H1 (cell line): ENCODE measurements at regions not wholly inside any gene's neighbourhood (a gene's known extent, or its start where the extent isn't known, plus 50 kb on each side); places are given as distances from the start of the nearest gene placed in this dataset.

ENCODE experiments used
- CTCF ChIA-PET: fragments of 300-600 bp; sonication (Branson Sonifier 250); formaldehyde crosslinking; loops from one replicate; lab custom pipeline; 2021; ENCODE audit not compliant: partially characterized antibody; lab: Charles Lee
- POLR2A ChIA-PET: fragments of 300-600 bp; sonication (Branson Sonifier 250); formaldehyde crosslinking; loops from one replicate; lab custom pipeline; 2021; ENCODE audit warnings: inconsistent platforms; ENCODE audit not compliant: partially characterized antibody; lab: Charles Lee
- DNase-seq, 2 experiments: peaks; one replicate each; pipeline versions ENCODE4 v3.0.0 to v3.0.0-alpha.2; 2010 to 2022; ENCODE audit warnings: low spot score in 2 of 2, low read depth in 1 of 2, mixed read lengths in 1 of 2
- FAIRE-seq: peaks from 2 replicates; lab custom pipeline; 2011; peaks lifted over from hg19 to GRCh38; lab: Jason Lieb, UNC
- H2AFZ ChIP-seq: 2 replicates; pipeline ENCODE4 v1.8.1; 2012; ENCODE audit warnings: low read length, inconsistent platforms
- H2AK5ac ChIP-seq: 2 replicates; pipeline ENCODE4 v1.6.1; 2013; ENCODE audit warnings: low read depth, low read length
- H2BK120ac ChIP-seq: replicated peaks from 2 replicates; pipeline ENCODE3; 2013; ENCODE audit warnings: low read depth, low read length, inconsistent platforms
- H2BK12ac ChIP-seq: 2 replicates; pipeline ENCODE4 v1.6.1; 2013; ENCODE audit warnings: low read depth, low read length
- H2BK15ac ChIP-seq: 2 replicates; pipeline ENCODE4 v1.6.1; 2013; ENCODE audit warnings: low read length
- H2BK20ac ChIP-seq: 2 replicates; pipeline ENCODE4 v1.6.1; 2013; ENCODE audit warnings: low read length
- H2BK5ac ChIP-seq: 2 replicates; pipeline ENCODE4 v1.6.1; 2013; ENCODE audit warnings: low read depth, low read length
- H3K14ac ChIP-seq: 2 replicates; pipeline ENCODE4 v1.6.1; 2013; ENCODE audit warnings: inconsistent platforms; ENCODE audit not compliant: insufficient read length
- H3K18ac ChIP-seq: 2 replicates; pipeline ENCODE4 v1.6.1; 2013; ENCODE audit warnings: low read length; ENCODE audit errors: extremely low read depth
- H3K23ac ChIP-seq: 2 replicates; pipeline ENCODE4 v1.6.1; 2013; ENCODE audit warnings: inconsistent platforms; ENCODE audit not compliant: insufficient read length
- H3K23me2 ChIP-seq: 2 replicates; pipeline ENCODE4 v1.6.1; 2013; ENCODE audit warnings: low read depth, low read length
- H3K27ac ChIP-seq: 2 replicates; pipeline ENCODE4 v1.6.1; 2011; ENCODE audit warnings: low read depth, low read length, inconsistent platforms
- H3K27me3 ChIP-seq, 4 experiments: replicated peaks in 1 of 4; 1 replicate in 1 of 4; 2 replicates in 3 of 4; pipeline versions ENCODE4 v1.6.1 to v1.8.1; 2011 to 2013; ENCODE audit warnings: low read length in 3 of 4, mild to moderate bottlenecking in 3 of 4, inconsistent platforms in 2 of 4, mixed read lengths in 2 of 4, moderate library complexity in 1 of 4; ENCODE audit not compliant: control insufficient read depth in 3 of 4, insufficient read depth in 3 of 4; ENCODE audit errors: extremely low read depth in 1 of 4
- H3K36me3 ChIP-seq, 4 experiments: 2 replicates each; pipeline versions ENCODE4 v1.6.1 to v1.8.1; 2011 to 2013; ENCODE audit warnings: mild to moderate bottlenecking in 4 of 4, low read length in 3 of 4, moderate library complexity in 2 of 4, control low read depth in 1 of 4, inconsistent platforms in 1 of 4; ENCODE audit not compliant: insufficient read depth in 4 of 4, control insufficient read depth in 2 of 4
- H3K4ac ChIP-seq: replicated peaks from 2 replicates; pipeline ENCODE3; 2013; ENCODE audit warnings: low read length, low read depth, mixed read lengths, inconsistent platforms; ENCODE audit not compliant: insufficient read length
- H3K4me1 ChIP-seq, 4 experiments: replicated peaks in 1 of 4; 1 replicate in 1 of 4; 2 replicates in 3 of 4; pipeline versions ENCODE4 v1.6.1 to v1.8.1; 2011 to 2013; ENCODE audit warnings: low read length in 3 of 4, inconsistent platforms in 2 of 4, mixed read lengths in 1 of 4; ENCODE audit not compliant: insufficient read depth in 4 of 4, control insufficient read depth in 3 of 4
- H3K4me2 ChIP-seq, 2 experiments: 2 replicates each; pipeline versions ENCODE4 v1.6.1 to v1.8.1; 2011 to 2013; ENCODE audit warnings: low read depth in 2 of 2, low read length in 2 of 2, control low read depth in 1 of 2, inconsistent platforms in 1 of 2, mild to moderate bottlenecking in 1 of 2; ENCODE audit not compliant: insufficient read depth in 1 of 2
- H3K4me3 ChIP-seq, 4 experiments: fragments of 200-600, 300-600 bp in 1 of 4; sonication (generic), shearing (Covaris generic), sonication (Bioruptor Twin) in 1 of 4; 2 replicates each; pipeline versions ENCODE4 v1.5.1 to v1.8.1; 2011 to 2016; ENCODE audit warnings: low read length in 4 of 4, low read depth in 3 of 4, control low read depth in 2 of 4, inconsistent platforms in 2 of 4, mild to moderate bottlenecking in 2 of 4, mixed read lengths in 1 of 4, moderate library complexity in 1 of 4; ENCODE audit not compliant: insufficient read depth in 2 of 4; ENCODE audit errors: extremely low read depth in 1 of 4
- H3K56ac ChIP-seq: replicated peaks from 2 replicates; pipeline ENCODE3; 2013; ENCODE audit warnings: low read depth, mild to moderate bottlenecking, mixed read lengths, low read length, inconsistent platforms; ENCODE audit not compliant: insufficient read length
- H3K79me1 ChIP-seq: 2 replicates; pipeline ENCODE4 v1.6.1; 2013; ENCODE audit warnings: low read depth, low read length, control low read depth
- H3K79me2 ChIP-seq, 2 experiments: 2 replicates each; pipeline versions ENCODE4 v1.6.1 to v1.8.1; 2012 to 2013; ENCODE audit warnings: low read length in 2 of 2, mild to moderate bottlenecking in 2 of 2, inconsistent platforms in 1 of 2; ENCODE audit not compliant: insufficient read depth in 2 of 2, control insufficient read depth in 1 of 2
- H3K9ac ChIP-seq, 4 experiments: replicated peaks in 1 of 4; 1 replicate in 1 of 4; 2 replicates in 3 of 4; pipeline versions ENCODE4 v1.6.1 to v1.8.1; 2011 to 2013; ENCODE audit warnings: low read depth in 3 of 4, low read length in 3 of 4, control low read depth in 2 of 4, mild to moderate bottlenecking in 2 of 4, moderate library complexity in 2 of 4, inconsistent platforms in 1 of 4; ENCODE audit errors: extremely low read depth in 1 of 4
- H3K9me3 ChIP-seq, 2 experiments: 2 replicates each; pipeline versions ENCODE4 v1.6.1 to v1.8.1; 2012 to 2013; ENCODE audit warnings: mild to moderate bottlenecking in 2 of 2, moderate library complexity in 2 of 2, control low read depth in 1 of 2, inconsistent platforms in 1 of 2, low read depth in 1 of 2, low read length in 1 of 2, mixed read lengths in 1 of 2; ENCODE audit not compliant: insufficient read depth in 2 of 2
- H4K20me1 ChIP-seq, 2 experiments: replicated peaks in 1 of 2; 2 replicates each; pipeline versions ENCODE3 to v1.8.1; 2011 to 2013; ENCODE audit warnings: inconsistent platforms in 2 of 2, low read length in 2 of 2, mild to moderate bottlenecking in 1 of 2; ENCODE audit not compliant: insufficient read depth in 2 of 2, control insufficient read depth in 1 of 2
- H4K5ac ChIP-seq: 2 replicates; pipeline ENCODE4 v1.6.1; 2013; ENCODE audit warnings: low read length, low read depth, mixed read lengths, inconsistent platforms; ENCODE audit not compliant: insufficient read length
- H4K8ac ChIP-seq: 2 replicates; pipeline ENCODE4 v1.8.0; 2013; ENCODE audit warnings: mild to moderate bottlenecking, moderate library complexity, low read length, inconsistent platforms; ENCODE audit not compliant: insufficient read depth; ENCODE audit errors: extremely low read depth
- H4K91ac ChIP-seq: replicated peaks from 2 replicates; pipeline ENCODE3; 2013; ENCODE audit warnings: low read length, mixed read lengths, inconsistent platforms; ENCODE audit not compliant: insufficient read length
- ATF3 ChIP-seq: IDR thresholded peaks from 2 replicates; pipeline ENCODE4 v1.6.1; 2011; ENCODE audit warnings: low read depth, mild to moderate bottlenecking, low read length; ENCODE audit not compliant: insufficient read depth
- CEBPB ChIP-seq: IDR thresholded peaks from 2 replicates; pipeline ENCODE4 v1.6.1; 2012; ENCODE audit warnings: low read depth, low read length
- CHD2 ChIP-seq: IDR thresholded peaks from 2 replicates; pipeline ENCODE4 v1.6.1; 2012; ENCODE audit warnings: low read length, improper control_type of control experiment
- CREB1 ChIP-seq: IDR thresholded peaks from 2 replicates; pipeline ENCODE4 v1.6.1; 2012; ENCODE audit warnings: inconsistent platforms
- CTBP2 ChIP-seq: IDR thresholded peaks from 2 replicates; pipeline ENCODE4 v1.7.0; 2011; ENCODE audit warnings: borderline replicate concordance, mild to moderate bottlenecking, moderate library complexity, mixed read lengths, low read length; ENCODE audit not compliant: insufficient read depth, insufficient read length
- EGR1 ChIP-seq: IDR thresholded peaks from 2 replicates; pipeline ENCODE4 v1.6.1; 2011; ENCODE audit warnings: low read depth, low read length, borderline replicate concordance
- EP300 ChIP-seq, 2 experiments: IDR thresholded peaks; 1 replicate in 1 of 2; 2 replicates in 1 of 2; pipeline ENCODE4 v1.6.1; 2011 to 2012; ENCODE audit warnings: low read depth in 2 of 2, low read length in 2 of 2, mild to moderate bottlenecking in 2 of 2, borderline replicate concordance in 1 of 2, inconsistent platforms in 1 of 2, moderate library complexity in 1 of 2
- EZH2 ChIP-seq: fragments of 200-600 bp; sonication (generic); IDR thresholded peaks from 2 replicates; pipeline ENCODE4 v1.7.1; 2012; ENCODE audit warnings: low read depth, mild to moderate bottlenecking, moderate library complexity, low read length, inconsistent platforms; ENCODE audit not compliant: severe bottlenecking
- HDAC2 ChIP-seq, 2 experiments: fragments of 300-600 bp in 1 of 2; sonication (generic) in 1 of 2; IDR thresholded peaks; 2 replicates each; pipeline ENCODE4 v1.6.1; 2011 to 2012; ENCODE audit warnings: low read depth in 2 of 2, low read length in 2 of 2, mild to moderate bottlenecking in 2 of 2, moderate library complexity in 2 of 2, borderline replicate concordance in 1 of 2, inconsistent platforms in 1 of 2
- RAD21 ChIP-seq, 2 experiments: IDR thresholded peaks in 1 of 2; conservative IDR thresholded peaks in 1 of 2; 2 replicates each; pipeline ENCODE4 v1.6.1; 2011; ENCODE audit warnings: low read depth in 2 of 2, low read length in 2 of 2, improper control_type of control experiment in 1 of 2, inconsistent platforms in 1 of 2, mild to moderate bottlenecking in 1 of 2, moderate library complexity in 1 of 2
- RFX5 ChIP-seq: IDR thresholded peaks from 2 replicates; pipeline ENCODE4 v1.6.1; 2011; ENCODE audit warnings: low read depth, low read length, improper control_type of control experiment, borderline replicate concordance
- SRF ChIP-seq: IDR thresholded peaks from 2 replicates; pipeline ENCODE4 v1.6.1; 2011; ENCODE audit warnings: mild to moderate bottlenecking, low read depth, low read length, moderate library complexity
- WGBS, 2 experiments: shearing (Covaris generic) in 1 of 2; methylation state at CpG; one replicate each; pipeline versions ENCODE4 v1.1.6 to v1.1.7; 2013 to 2015; ENCODE audit warnings: low lambda C conversion rate in 2 of 2, mixed read lengths in 2 of 2, inconsistent platforms in 1 of 2, low coverage in 1 of 2, missing lambda C conversion rate in 1 of 2; ENCODE audit not compliant: insufficient replicate concordance in 2 of 2, insufficient coverage in 1 of 2, insufficient read length in 1 of 2; ENCODE audit errors: extremely low coverage in 1 of 2, missing lambda C conversion rate in 1 of 2; 5-methylcytosine and 5-hydroxymethylcytosine counted together

DNA sequence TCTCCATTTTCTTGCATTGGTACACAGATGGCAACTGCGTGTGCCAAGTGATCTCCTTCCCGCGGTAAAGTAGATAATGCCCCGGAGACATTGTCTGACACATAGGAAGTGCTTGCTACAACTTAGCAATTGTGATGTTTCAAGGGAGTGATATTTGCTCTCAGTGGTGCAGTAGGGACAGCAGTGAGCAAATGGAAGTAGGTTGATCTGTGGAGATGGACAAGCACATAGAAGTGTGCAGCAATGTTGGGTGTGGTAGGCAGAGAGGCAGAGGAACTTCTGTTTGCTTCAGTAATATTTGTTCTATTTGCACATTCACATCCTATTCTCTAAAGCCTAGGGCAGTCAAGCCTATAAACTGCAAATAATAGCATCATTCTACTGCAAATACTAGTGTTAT, 846.7 kb upstream of the PRKX start:
- no peaks in the 10 kb centered on the region for H3K36me3 ChIP-seq
- ChIA-PET POLR2A (no interaction called here), CTCF (interaction anchor here (0.9 to 1.1 kb wide), 2 partner anchors 10 to 13 kb away, joined by 3 to 4 read pairs; no protein-coding TSS in a partner anchor)
- no peak overlapping the region for H3K4me3 ChIP-seq
- no peak overlapping the region for H2BK20ac ChIP-seq
- no peak overlapping the region for H3K18ac ChIP-seq
- H3K27ac ChIP-seq = no peak overlapping the region
- no peaks in the 10 kb centered on the region for H3K27me3 ChIP-seq
- H3K4me2 ChIP-seq = no peak overlapping the region
- H2BK5ac ChIP-seq = no peak overlapping the region
- no peaks in the 10 kb centered on the region for H3K4me1 ChIP-seq
- DNase-seq (no peak), FAIRE-seq (no peak)
- WGBS, 2 experiments = 95% methylated on average over 4 of the region's 4 CpGs; no CpG with 5 or more reads in 1 of the 2 experiments
- H2BK120ac ChIP-seq = no peak overlapping the region
- no peak overlapping the region for H2BK12ac ChIP-seq
- no peak overlapping the region for H3K56ac ChIP-seq
- H4K5ac ChIP-seq = no peak overlapping the region
- no peaks in the 10 kb centered on the region for H3K79me1 ChIP-seq
- TF ChIP-seq CHD2 (no peak), EZH2 (no peak), CTBP2 (no peak), CEBPB (no peak), ATF3 (no peak), HDAC2 (IDR thresholded peaks at IDR 0.05; ENCODE audit: borderline replicate concordance in 1 of 2, low read depth in 2 of 2, low read length in 2 of 2) (no peak), RFX5 (no peak), SRF (no peak), CREB1 (no peak), RAD21 (IDR thresholded peaks at IDR 0.05 in 1 of 2, conservative IDR thresholded peaks at IDR 0.05 in 1 of 2; ENCODE audit: low read depth in 2 of 2, low read length in 2 of 2) (no peak), EGR1 (no peak), EP300 (IDR thresholded peaks at IDR 0.05; ENCODE audit: borderline replicate concordance in 1 of 2, low read depth in 2 of 2, low read length in 2 of 2) (no peak)
- TF ChIP-seq, all 59 proteins: peak for 0
- H3K23me2 ChIP-seq = no peaks in the 10 kb centered on the region
- H2AK5ac ChIP-seq = no peak overlapping the region
- no peak overlapping the region for H4K8ac ChIP-seq
- no peak overlapping the region for H3K9ac ChIP-seq
- H3K79me2 ChIP-seq = no peaks in the 10 kb centered on the region
- H3K14ac ChIP-seq = no peak overlapping the region
- H2BK15ac ChIP-seq = no peak overlapping the region
- no peaks in the 10 kb centered on the region for H4K20me1 ChIP-seq
- no peaks in the 10 kb centered on the region for H3K9me3 ChIP-seq
- H3K4ac ChIP-seq = no peak overlapping the region
- peak overlapping the region; percentile 53; the same call in 1 of the 2 replicates for H2AFZ ChIP-seq
- H4K91ac ChIP-seq = no peak overlapping the region
- H3K23ac ChIP-seq = no peak overlapping the region
